ENCODE measurements at regions not wholly inside any gene's neighbourhood (a gene's known extent, or its start where the extent isn't known, plus 50 kb on each side); places are given as distances from the start of the nearest gene placed in this dataset.

GRCh38 chr1:157234705-157235273 lies 96.6 kb upstream of the ETV3 start:
- TF ChIP-seq CTCF (IDR thresholded peaks at IDR 0.05; ENCODE audit: low read depth, low read length): no peak
- TF ChIP-seq EZH2phosphoT487 (IDR thresholded peaks at IDR 0.05; ENCODE audit: low read depth): no peak

All from OCI-LY3 (cell line).